ENCODE measurements at regions not wholly inside any gene's neighbourhood (a gene's known extent, or its start where the extent isn't known, plus 50 kb on each side); places are given as distances from the start of the nearest gene placed in this dataset.

DNA sequence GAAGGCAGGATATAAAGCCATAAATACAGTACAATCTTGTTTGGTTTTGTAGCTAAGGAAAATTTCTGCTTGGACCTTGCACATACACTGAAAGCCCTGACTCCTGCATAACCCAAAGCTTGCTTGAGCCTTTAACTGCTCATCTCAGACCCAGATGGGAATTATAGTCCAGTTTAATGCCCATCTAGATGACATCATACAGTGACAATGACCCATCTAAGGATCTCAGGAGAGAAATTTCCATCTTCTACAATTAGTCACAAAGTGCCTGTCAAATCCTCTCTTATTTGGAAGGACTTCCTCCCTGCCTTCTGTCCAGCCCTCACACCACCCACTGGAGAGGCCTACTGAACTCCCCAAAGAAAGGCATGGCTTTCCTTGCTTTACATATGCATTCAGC, 69.3 kb downstream of the BTBD3 start:
- TF ChIP-seq CHD2 (IDR thresholded peaks at IDR 0.05; ENCODE audit: low read length) (no peak), CTCF (IDR thresholded peaks at IDR 0.05; ENCODE audit: control extremely low read depth in 1 of 3, insufficient read depth in 1 of 3, low read depth in 1 of 3, low read length in 3 of 3) (no peak)

Data from H1 (cell line).